ENCODE measurements at regions not wholly inside any gene's neighbourhood (a gene's known extent, or its start where the extent isn't known, plus 50 kb on each side); places are given as distances from the start of the nearest gene placed in this dataset.

- TF ChIP-seq, protein P1, sequence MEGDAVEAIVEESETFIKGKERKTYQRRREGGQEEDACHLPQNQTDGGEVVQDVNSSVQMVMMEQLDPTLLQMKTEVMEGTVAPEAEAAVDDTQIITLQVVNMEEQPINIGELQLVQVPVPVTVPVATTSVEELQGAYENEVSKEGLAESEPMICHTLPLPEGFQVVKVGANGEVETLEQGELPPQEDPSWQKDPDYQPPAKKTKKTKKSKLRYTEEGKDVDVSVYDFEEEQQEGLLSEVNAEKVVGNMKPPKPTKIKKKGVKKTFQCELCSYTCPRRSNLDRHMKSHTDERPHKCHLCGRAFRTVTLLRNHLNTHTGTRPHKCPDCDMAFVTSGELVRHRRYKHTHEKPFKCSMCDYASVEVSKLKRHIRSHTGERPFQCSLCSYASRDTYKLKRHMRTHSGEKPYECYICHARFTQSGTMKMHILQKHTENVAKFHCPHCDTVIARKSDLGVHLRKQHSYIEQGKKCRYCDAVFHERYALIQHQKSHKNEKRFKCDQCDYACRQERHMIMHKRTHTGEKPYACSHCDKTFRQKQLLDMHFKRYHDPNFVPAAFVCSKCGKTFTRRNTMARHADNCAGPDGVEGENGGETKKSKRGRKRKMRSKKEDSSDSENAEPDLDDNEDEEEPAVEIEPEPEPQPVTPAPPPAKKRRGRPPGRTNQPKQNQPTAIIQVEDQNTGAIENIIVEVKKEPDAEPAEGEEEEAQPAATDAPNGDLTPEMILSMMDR (IDR thresholded peaks at IDR 0.05) = no peak
- H3K4me3 Mint-ChIP-seq = no peak overlapping the region
- no peak for DNase-seq
- no peaks in the 10 kb centered on the region for H3K9me3 Mint-ChIP-seq
- H3K27ac Mint-ChIP-seq = no peak overlapping the region
- no peaks in the 10 kb centered on the region for H3K4me1 Mint-ChIP-seq
- no peaks in the 10 kb centered on the region for H3K36me3 Mint-ChIP-seq (ENCODE audit: low read depth)
- H3K27me3 Mint-ChIP-seq (ENCODE audit: low read depth, poor library complexity) = no peaks in the 10 kb centered on the region
Observed at GRCh38 chr1:195979646-195980045, 628.6 kb downstream of the KCNT2 start.

GRCh38 chr1:195973311-195973904 is 634.8 kb downstream of the KCNT2 start:
- no peaks in the 10 kb centered on the region for H3K27me3 Mint-ChIP-seq (ENCODE audit: low read depth, poor library complexity)
- H3K9me3 Mint-ChIP-seq = no peaks in the 10 kb centered on the region
- no peaks in the 10 kb centered on the region for H3K36me3 Mint-ChIP-seq (ENCODE audit: low read depth)
- DNase-seq = no peak
- no peak overlapping the region for H3K4me3 Mint-ChIP-seq
- TF ChIP-seq, protein P1 (IDR thresholded peaks at IDR 0.05) = no peak
- no peak overlapping the region for H3K27ac Mint-ChIP-seq
- no peaks in the 10 kb centered on the region for H3K4me1 Mint-ChIP-seq

DNA sequence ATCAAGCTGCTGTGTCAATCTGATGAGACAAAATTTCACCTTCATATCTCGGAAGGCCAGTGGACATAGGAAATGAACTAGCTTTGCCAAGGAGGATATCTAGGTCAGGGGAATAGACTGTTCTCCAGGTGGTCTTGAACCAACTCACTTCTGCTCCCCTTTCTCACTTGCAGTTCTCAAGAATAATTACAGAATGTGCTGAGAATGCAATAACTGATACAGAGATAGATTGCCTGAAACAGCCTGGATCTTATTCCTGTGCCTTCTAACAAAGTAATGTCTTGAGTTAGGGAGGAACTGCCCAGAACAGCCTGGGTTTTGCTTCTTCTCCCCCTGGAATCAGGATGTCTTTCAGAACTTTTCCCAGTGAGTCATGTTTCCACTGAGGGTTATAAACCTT is 636.7 kb downstream of the KCNT2 start:
- Mint-ChIP-seq H3K9me3 (no peaks in the 10 kb centered on the region), H3K27me3 (ENCODE audit: low read depth, poor library complexity) (no peaks in the 10 kb centered on the region), H3K27ac (no peak overlapping the region), H3K4me3 (no peak overlapping the region), H3K4me1 (no peaks in the 10 kb centered on the region), H3K36me3 (ENCODE audit: low read depth) (no peaks in the 10 kb centered on the region)
- TF ChIP-seq, protein P1 (IDR thresholded peaks at IDR 0.05) = no peak
- DNase-seq = no peak

DNA sequence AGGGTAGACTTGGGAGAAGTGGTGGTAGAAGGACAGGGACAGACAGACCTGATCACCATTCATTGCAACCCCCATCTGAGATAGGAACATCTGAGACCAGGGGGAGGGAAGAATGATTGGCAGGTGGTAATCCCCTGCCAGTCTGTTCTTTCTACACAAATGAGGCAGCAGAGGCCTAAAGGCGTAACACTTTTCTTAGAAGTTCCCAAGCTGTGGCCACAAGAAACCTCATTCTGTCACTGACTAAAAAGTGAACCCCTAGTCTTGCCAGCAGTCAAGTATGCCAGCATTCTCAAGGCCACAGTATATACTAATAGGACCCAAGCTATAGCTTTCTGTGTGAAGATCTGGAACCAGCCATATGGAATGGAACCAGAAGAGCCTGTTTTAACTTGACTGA is 638.0 kb downstream of the KCNT2 start:
- no peaks in the 10 kb centered on the region for H3K27me3 Mint-ChIP-seq (ENCODE audit: low read depth, poor library complexity)
- H3K4me3 Mint-ChIP-seq = no peak overlapping the region
- TF ChIP-seq, protein P1 (IDR thresholded peaks at IDR 0.05) = no peak
- H3K9me3 Mint-ChIP-seq = no peaks in the 10 kb centered on the region
- H3K4me1 Mint-ChIP-seq = no peaks in the 10 kb centered on the region
- no peak for DNase-seq
- H3K27ac Mint-ChIP-seq = no peak overlapping the region
- H3K36me3 Mint-ChIP-seq (ENCODE audit: low read depth) = no peaks in the 10 kb centered on the region

- H3K4me3 Mint-ChIP-seq = no peak overlapping the region
- no peaks in the 10 kb centered on the region for H3K36me3 Mint-ChIP-seq (ENCODE audit: low read depth)
- no peak for DNase-seq
- H3K9me3 Mint-ChIP-seq = no peaks in the 10 kb centered on the region
- H3K27ac Mint-ChIP-seq = no peak overlapping the region
- H3K4me1 Mint-ChIP-seq = no peaks in the 10 kb centered on the region
- TF ChIP-seq, protein P1 (IDR thresholded peaks at IDR 0.05) = no peak
- H3K27me3 Mint-ChIP-seq (ENCODE audit: low read depth, poor library complexity) = no peaks in the 10 kb centered on the region
Observed at GRCh38 chr1:195965475-195965874, 642.8 kb downstream of the KCNT2 start.

DNA sequence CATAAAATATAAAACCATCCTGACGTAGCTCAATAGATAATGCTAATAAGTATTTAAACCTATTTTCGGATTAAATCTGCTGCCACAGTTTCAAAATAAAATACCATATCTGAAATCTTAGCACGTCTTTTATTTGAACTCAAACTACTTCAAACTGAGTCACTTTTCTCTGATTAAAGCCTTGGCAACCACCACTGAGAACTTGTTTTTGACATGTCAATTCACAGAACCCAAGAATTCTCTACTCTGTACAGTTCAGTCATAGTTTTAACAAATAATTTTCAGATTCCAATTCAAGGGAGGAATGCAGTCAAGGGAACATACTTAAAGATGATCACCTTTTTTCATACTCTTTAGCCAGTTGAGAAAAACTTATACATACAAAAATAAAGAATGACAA is 643.2 kb downstream of the KCNT2 start:
- no peaks in the 10 kb centered on the region for H3K36me3 Mint-ChIP-seq (ENCODE audit: low read depth)
- no peaks in the 10 kb centered on the region for H3K4me1 Mint-ChIP-seq
- no peak for DNase-seq
- H3K27me3 Mint-ChIP-seq (ENCODE audit: low read depth, poor library complexity) = no peaks in the 10 kb centered on the region
- TF ChIP-seq, protein P1 (IDR thresholded peaks at IDR 0.05) = no peak
- H3K4me3 Mint-ChIP-seq = no peak overlapping the region
- H3K9me3 Mint-ChIP-seq = no peaks in the 10 kb centered on the region
- H3K27ac Mint-ChIP-seq = no peak overlapping the region
